GM12875 (cell line): ENCODE measurements at regions not wholly inside any gene's neighbourhood (a gene's known extent, or its start where the extent isn't known, plus 50 kb on each side); places are given as distances from the start of the nearest gene placed in this dataset.

Experiments
- H3K4me3 ChIP-seq: one replicate; pipeline ENCODE4 v1.5.1; 2011; ENCODE audit warnings: low read depth, low read length, control low read depth
- CTCF ChIP-seq: IDR thresholded peaks from 2 replicates; pipeline ENCODE4 v1.5.1; 2011; ENCODE audit warnings: low read depth, mild to moderate bottlenecking, control low read depth, inconsistent platforms, low read length, moderate library complexity, borderline replicate concordance; ENCODE audit not compliant: insufficient read depth

GRCh38 chr9:99735041-99735440 is 86.6 kb upstream of the NR4A3 start:
- TF ChIP-seq CTCF: no peak
- H3K4me3 ChIP-seq: no peak overlapping the region

DNA sequence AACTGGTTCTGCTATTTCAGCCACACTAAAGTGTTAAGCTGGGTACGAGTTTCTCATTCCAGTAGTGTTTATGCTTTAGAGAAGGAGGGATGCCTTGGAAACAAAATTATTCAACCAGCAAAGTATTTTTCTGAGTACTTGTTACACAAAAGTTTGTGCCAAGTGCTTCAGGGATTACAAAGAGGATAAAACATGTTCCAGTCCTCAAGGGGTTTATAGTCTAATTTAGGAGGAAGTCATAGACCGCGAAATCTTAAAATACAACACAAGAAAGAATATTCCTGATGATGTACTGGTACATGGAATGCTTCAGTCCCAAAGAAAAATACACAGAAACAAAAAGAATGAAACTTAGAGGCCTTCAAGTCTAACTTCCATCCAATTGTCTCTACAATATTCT is 85.4 kb upstream of the NR4A3 start:
- H3K4me3 ChIP-seq: no peak overlapping the region
- no peak for TF ChIP-seq CTCF

DNA sequence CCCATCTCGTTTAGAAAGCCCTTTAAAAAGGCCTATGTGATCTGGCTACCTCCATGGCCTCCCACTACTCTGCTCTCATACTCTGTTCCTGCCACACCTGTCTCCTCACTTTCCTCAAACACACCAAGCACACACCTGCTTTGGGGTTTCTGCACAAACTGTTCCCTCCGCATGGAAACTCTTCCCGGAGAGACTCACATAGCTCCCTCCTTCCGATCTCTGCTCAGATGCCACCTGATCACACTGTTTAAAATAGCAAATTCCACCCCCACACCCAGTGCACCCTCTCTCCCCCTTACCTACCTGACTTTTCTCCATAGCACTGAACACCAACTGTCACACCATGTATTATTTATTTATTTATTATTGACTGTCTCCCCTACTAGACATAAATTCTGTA is 84.0 kb upstream of the NR4A3 start:
- no peak for TF ChIP-seq CTCF
- no peak overlapping the region for H3K4me3 ChIP-seq

DNA sequence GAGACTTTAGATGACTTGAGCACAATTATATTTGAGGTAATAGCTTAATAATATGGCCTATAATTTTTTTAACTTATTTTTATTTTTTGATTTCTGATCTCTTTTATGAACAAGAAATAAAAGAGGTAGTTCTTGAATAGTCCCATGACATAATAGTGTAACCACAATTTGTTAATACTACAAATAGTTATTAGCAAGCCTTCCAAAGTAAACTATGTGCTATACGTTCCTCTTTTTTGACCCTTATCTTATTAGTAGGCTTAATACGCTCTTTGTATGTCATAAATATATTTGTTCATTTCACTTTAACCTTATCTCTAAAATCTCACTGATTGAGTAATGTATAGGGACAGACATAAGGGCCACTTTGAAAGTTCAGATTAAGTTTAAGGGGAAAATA is 78.7 kb upstream of the NR4A3 start:
- no peak for TF ChIP-seq CTCF
- H3K4me3 ChIP-seq: no peak overlapping the region

GRCh38 chr9:99743455-99743854 is 78.2 kb upstream of the NR4A3 start:
- no peak overlapping the region for H3K4me3 ChIP-seq
- TF ChIP-seq CTCF: no peak

DNA sequence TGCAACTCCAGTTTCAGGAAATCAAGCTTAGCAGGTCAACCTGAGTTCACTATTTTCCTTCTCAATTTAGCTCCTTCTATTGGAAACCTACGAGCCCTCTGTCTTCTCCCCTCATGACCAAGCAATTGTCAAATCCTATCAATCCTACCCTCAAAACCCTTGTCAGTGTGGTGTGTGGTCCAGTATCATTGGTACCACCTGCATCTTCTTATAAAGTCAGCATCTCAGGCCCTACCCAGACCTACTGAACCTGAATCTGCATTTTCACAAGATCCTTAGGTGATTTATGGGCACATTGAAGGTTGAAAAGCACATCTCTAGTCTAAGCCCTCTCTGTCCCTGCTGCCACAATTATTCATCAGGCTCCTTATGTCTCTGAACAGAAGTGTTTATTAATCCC is 77.6 kb upstream of the NR4A3 start:
- no peak for TF ChIP-seq CTCF
- no peak overlapping the region for H3K4me3 ChIP-seq

- no peak overlapping the region for H3K4me3 ChIP-seq
Observed at GRCh38 chr9:99745085-99745484, 76.6 kb upstream of the NR4A3 start.

More at GRCh38 chr9:99745085-99745484, 76.6 kb upstream of the NR4A3 start:
- no peak for TF ChIP-seq CTCF
